OCI-LY1 (cell line): ENCODE measurements at regions not wholly inside any gene's neighbourhood (a gene's known extent, or its start where the extent isn't known, plus 50 kb on each side); places are given as distances from the start of the nearest gene placed in this dataset.

Experiments
- H2AFZ ChIP-seq: fragments of 200-600 bp; sonication (generic), shearing (Covaris generic); 2 replicates; pipeline ENCODE4 v1.6.0; 2014; ENCODE audit warnings: antibody characterized with exemption, mild to moderate bottlenecking, low read length
- H3F3A ChIP-seq: fragments of 200-600 bp; sonication (generic), shearing (Covaris generic); 2 replicates; pipeline ENCODE4 v1.6.0; 2014; ENCODE audit warnings: mild to moderate bottlenecking, antibody characterized with exemption, low read length, moderate library complexity; ENCODE audit not compliant: insufficient read depth
- H3K27ac ChIP-seq: fragments of 200-600 bp; sonication (generic); 2 replicates; pipeline ENCODE4 v1.5.1; 2014; ENCODE audit warnings: low read length, mixed run types, mild to moderate bottlenecking, low read depth; ENCODE audit not compliant: poor library complexity, severe bottlenecking
- H3K27me3 ChIP-seq: fragments of 200-600 bp; sonication (generic); 2 replicates; pipeline ENCODE4 v1.6.0; 2014; ENCODE audit warnings: antibody characterized with exemption, mild to moderate bottlenecking, low read length, moderate library complexity; ENCODE audit not compliant: insufficient read depth
- H3K36me3 ChIP-seq: fragments of 200-600 bp; sonication (generic); 2 replicates; pipeline ENCODE4 v1.6.1; 2014; ENCODE audit warnings: mild to moderate bottlenecking, antibody characterized with exemption, low read length, moderate library complexity, mixed read lengths; ENCODE audit not compliant: insufficient read depth
- H3K4me1 ChIP-seq: fragments of 200-600 bp; sonication (generic); 2 replicates; pipeline ENCODE4 v1.5.1; 2014; ENCODE audit warnings: mild to moderate bottlenecking, low read length, moderate library complexity; ENCODE audit not compliant: insufficient read depth, severe bottlenecking
- H3K4me2 ChIP-seq: fragments of 200-600 bp; sonication (generic), shearing (Covaris generic); 2 replicates; pipeline ENCODE4 v1.6.1; 2014; ENCODE audit warnings: low read length
- H3K4me3 ChIP-seq: fragments of 200-600 bp; sonication (generic); 2 replicates; pipeline ENCODE4 v1.5.1; 2014; ENCODE audit warnings: low read length, low read depth, mild to moderate bottlenecking, mixed read lengths; ENCODE audit not compliant: poor library complexity, severe bottlenecking
- H3K79me2 ChIP-seq: fragments of 200-600 bp; shearing (Covaris generic); 2 replicates; pipeline ENCODE4 v1.6.1; 2016; ENCODE audit warnings: mixed run types, low read length, mixed read lengths; ENCODE audit not compliant: insufficient read depth
- H3K9ac ChIP-seq: fragments of 200-600 bp; sonication (generic), shearing (Covaris generic); 2 replicates; pipeline ENCODE4 v1.6.1; 2014; ENCODE audit warnings: mild to moderate bottlenecking, low read length, mixed read lengths
- H3K9me2 ChIP-seq: fragments of 200-600 bp; sonication (generic), shearing (Covaris generic); 2 replicates; pipeline ENCODE4 v1.6.1; 2014; ENCODE audit warnings: low read depth, mild to moderate bottlenecking, low read length, mixed read lengths
- H3K9me3 ChIP-seq: fragments of 200-600 bp; shearing (Covaris generic); 2 replicates; pipeline ENCODE4 v1.6.1; 2014; ENCODE audit warnings: low read length, mixed read lengths
- H4K20me1 ChIP-seq: fragments of 200-600 bp; sonication (generic), shearing (Covaris generic); 2 replicates; pipeline ENCODE4 v1.6.0; 2016; ENCODE audit warnings: mild to moderate bottlenecking, low read length; ENCODE audit not compliant: insufficient read depth
- CTCF ChIP-seq: fragments of 200-600 bp; sonication (generic), shearing (Covaris generic); IDR thresholded peaks from 2 replicates; pipeline ENCODE4 v1.5.1; 2017; ENCODE audit warnings: mild to moderate bottlenecking, antibody characterized with exemption, low read length, moderate library complexity, mixed read lengths
- EZH2 ChIP-seq: fragments of 200-600 bp; sonication (generic), shearing (Covaris generic); IDR thresholded peaks from 2 replicates; pipeline ENCODE4 v1.8.0; 2017; ENCODE audit warnings: borderline replicate concordance, mixed run types, mild to moderate bottlenecking, antibody characterized with exemption, low read length, moderate library complexity, mixed read lengths

GRCh38 chr1:30447701-30448100, 275.7 kb downstream of the MATN1 start:
- H3K4me3 ChIP-seq: no peak overlapping the region
- H2AFZ ChIP-seq: no peak overlapping the region
- H3K9me2 ChIP-seq: no peaks in the 10 kb centered on the region
- H3K27me3 ChIP-seq: no peaks in the 10 kb centered on the region
- H3K4me2 ChIP-seq: no peak overlapping the region
- no peaks in the 10 kb centered on the region for H3K36me3 ChIP-seq
- no peak overlapping the region for H3K27ac ChIP-seq
- no peaks in the 10 kb centered on the region for H3K4me1 ChIP-seq
- TF ChIP-seq CTCF: no peak
- TF ChIP-seq EZH2: no peak
- H3K9ac ChIP-seq: no peak overlapping the region
- H3K9me3 ChIP-seq: no peaks in the 10 kb centered on the region
- no peaks in the 10 kb centered on the region for H4K20me1 ChIP-seq
- H3F3A ChIP-seq: no peaks in the 10 kb centered on the region
- H3K79me2 ChIP-seq: no peaks in the 10 kb centered on the region

- Histone ChIP-seq H3K27me3 (no peaks in the 10 kb centered on the region), H3K9me3 (no peaks in the 10 kb centered on the region), H4K20me1 (no peaks in the 10 kb centered on the region), H3K4me1 (no peaks in the 10 kb centered on the region), H3K9me2 (no peaks in the 10 kb centered on the region), H2AFZ (no peak overlapping the region), H3F3A (no peaks in the 10 kb centered on the region), H3K27ac (no peak overlapping the region), H3K9ac (no peak overlapping the region), H3K4me2 (no peak overlapping the region), H3K36me3 (no peaks in the 10 kb centered on the region), H3K4me3 (no peak overlapping the region), H3K79me2 (no peaks in the 10 kb centered on the region)
- no peak for TF ChIP-seq EZH2
- TF ChIP-seq CTCF: no peak
These were observed 276.3 kb downstream of the MATN1 start for GRCh38 chr1:30447080-30447479.

GRCh38 chr1:30446508-30446907, 276.9 kb downstream of the MATN1 start:
- H2AFZ ChIP-seq: no peak overlapping the region
- no peak overlapping the region for H3K27ac ChIP-seq
- no peaks in the 10 kb centered on the region for H3K36me3 ChIP-seq
- no peaks in the 10 kb centered on the region for H3K9me3 ChIP-seq
- no peaks in the 10 kb centered on the region for H4K20me1 ChIP-seq
- no peak overlapping the region for H3K4me3 ChIP-seq
- H3K9ac ChIP-seq: no peak overlapping the region
- no peaks in the 10 kb centered on the region for H3F3A ChIP-seq
- no peaks in the 10 kb centered on the region for H3K9me2 ChIP-seq
- H3K79me2 ChIP-seq: no peaks in the 10 kb centered on the region
- no peaks in the 10 kb centered on the region for H3K4me1 ChIP-seq
- TF ChIP-seq EZH2 (no peak), CTCF (no peak)
- H3K4me2 ChIP-seq: no peak overlapping the region
- no peaks in the 10 kb centered on the region for H3K27me3 ChIP-seq
